Breast epithelium (tissue), 3 donors: ENCODE measurements at regions not wholly inside any gene's neighbourhood (a gene's known extent, or its start where the extent isn't known, plus 50 kb on each side); places are given as distances from the start of the nearest gene placed in this dataset.

Source experiments
- CTCF ChIP-seq, 3 donors: fragments of 450-650 bp; IDR thresholded peaks; one replicate each; pipeline ENCODE4 v1.5.1; 2016 to 2017; ENCODE audit warnings: antibody characterized with exemption in 3 of 3, mild to moderate bottlenecking in 3 of 3, moderate library complexity in 3 of 3
- POLR2A ChIP-seq: fragments of 450-650 bp; IDR thresholded peaks from one replicate; pipeline ENCODE4 v1.6.1; 2016; ENCODE audit warnings: antibody characterized with exemption, mild to moderate bottlenecking, moderate library complexity

- no peak for TF ChIP-seq POLR2A
- no peak for TF ChIP-seq CTCF (IDR thresholded peaks at IDR 0.05)
Observed at GRCh38 chr6:126268092-126268491, 71.8 kb upstream of the CENPW start.
